Fibroblast of skin of scalp (primary cell): ENCODE measurements at regions not wholly inside any gene's neighbourhood (a gene's known extent, or its start where the extent isn't known, plus 50 kb on each side); places are given as distances from the start of the nearest gene placed in this dataset.
"Not testable (repeated sequence)": the region's sequence is repeated elsewhere in the genome, so short reads cannot be mapped to it uniquely, and the experiment has no call there.

Source experiments
- DNase-seq: peaks from one replicate; pipeline ENCODE4 v3.0.0-alpha.2; 2013

DNA sequence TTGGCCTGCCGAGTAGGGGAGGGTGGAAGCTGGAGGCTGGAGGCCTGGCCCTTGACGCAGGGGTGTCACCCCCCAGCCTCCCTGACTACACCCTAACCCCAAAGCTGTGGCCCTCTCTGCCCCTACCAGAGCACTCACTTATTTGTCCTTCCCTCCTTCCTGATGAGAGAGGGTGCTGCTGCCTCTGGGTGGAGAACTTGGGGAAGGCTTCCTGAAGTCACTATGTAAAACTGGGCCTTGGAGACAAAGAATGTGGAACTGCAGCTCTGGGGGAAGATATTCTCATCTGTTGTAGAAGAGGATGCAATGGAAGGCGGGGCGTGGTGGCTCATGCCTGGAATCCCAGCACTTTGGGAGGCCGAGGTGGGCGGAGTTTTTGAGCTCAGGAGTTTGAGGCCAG, 485.2 kb downstream of the ZNF536 start:
- DNase-seq = no peak

DNA sequence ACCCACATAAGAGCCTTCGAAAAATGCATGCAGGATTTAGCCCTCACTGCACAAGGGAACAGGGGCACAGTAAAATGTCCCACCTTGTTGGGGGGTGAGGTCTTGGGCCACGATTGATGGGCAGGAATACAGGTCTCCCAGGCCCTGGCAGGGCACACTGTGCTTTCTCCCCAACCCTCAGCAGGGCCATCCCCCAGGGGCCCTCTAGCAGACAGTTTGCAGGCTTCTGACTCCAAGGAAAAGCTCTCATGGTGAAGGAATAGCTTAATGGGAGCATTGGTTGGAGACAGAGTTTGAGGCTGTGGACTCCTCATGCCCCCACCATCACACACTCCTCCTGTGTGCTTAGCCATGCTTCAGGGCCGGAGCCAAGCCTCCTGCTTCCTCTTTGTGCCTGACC, 484.6 kb downstream of the ZNF536 start:
- DNase-seq = no peak

DNA sequence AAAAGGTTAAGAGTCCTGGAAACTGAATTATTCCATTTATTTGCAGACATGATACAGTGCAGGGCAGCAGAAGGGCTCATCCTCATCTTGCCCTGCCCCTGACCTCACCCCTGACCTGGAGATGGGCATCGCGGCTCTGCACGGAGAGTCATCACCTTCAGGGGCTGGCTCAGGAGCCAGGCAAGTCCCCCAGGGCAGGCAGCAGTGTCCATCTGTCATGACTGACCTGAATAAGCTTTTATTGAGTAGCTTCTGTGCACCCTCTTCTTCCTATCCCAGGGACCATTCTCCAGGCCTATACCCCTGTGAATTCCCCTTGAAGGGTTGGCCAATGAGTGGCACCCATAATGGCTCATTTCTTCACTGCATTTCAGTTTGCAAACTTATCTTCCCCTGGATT, 484.2 kb downstream of the ZNF536 start:
- DNase-seq = no peak

DNA sequence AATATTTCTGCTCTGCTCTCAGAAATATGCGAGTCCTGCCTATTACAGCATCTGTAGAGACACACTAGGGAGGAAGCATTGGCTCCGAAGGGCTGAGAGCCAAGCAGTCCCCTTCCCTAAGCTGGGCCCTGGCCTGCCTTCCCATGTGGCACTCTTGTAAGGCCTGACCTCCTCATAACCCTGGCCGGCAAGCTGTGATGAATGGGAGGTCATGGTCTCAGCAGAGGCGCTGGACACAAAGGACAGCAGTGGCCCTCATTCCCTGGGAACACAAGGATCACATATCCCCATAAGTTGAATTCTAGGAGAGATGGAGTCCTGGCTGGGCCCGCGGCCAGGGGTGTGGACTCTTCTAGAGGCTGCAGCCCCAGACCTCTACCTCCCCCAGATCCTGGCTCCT, 483.3 kb downstream of the ZNF536 start:
- DNase-seq = no peak

DNA sequence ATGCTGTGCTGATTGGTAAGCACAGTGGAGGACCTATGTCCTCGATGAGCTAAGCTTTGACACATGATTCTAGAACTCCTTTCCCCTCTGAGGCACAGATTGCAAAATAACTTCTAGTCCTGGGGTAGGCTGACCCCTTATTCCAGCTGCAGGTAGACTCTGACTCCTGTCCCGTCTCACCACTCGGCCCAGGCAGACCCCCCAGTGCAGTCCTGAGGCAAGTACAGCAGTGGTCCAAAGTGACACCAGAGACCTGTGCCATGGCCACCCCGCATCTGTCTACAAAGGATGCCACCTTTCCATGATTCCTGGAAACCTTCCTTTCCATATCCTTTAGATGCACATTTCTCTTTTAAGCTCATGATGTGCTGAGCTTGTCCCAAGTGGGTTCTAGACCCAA, 482.5 kb downstream of the ZNF536 start:
- no peak for DNase-seq

DNA sequence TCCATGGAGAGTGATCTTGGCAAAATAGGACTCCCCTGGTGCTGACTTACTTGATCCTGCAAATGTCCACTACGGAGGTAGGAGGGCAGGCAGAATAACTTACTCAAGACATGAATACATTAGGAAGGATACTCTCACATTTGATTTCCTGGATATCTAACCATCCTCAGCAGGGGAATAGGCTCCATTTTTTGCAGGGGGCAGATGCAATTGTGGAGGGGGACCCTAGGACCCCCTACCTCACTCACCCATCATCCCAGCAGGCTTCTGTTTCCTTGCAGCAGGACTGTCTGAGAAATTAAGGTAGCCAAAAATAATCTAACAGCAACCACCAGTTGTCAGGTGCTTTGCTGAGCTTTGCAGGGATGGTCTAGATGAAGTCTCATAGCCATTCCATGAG, 482.0 kb downstream of the ZNF536 start:
- no peak for DNase-seq

DNA sequence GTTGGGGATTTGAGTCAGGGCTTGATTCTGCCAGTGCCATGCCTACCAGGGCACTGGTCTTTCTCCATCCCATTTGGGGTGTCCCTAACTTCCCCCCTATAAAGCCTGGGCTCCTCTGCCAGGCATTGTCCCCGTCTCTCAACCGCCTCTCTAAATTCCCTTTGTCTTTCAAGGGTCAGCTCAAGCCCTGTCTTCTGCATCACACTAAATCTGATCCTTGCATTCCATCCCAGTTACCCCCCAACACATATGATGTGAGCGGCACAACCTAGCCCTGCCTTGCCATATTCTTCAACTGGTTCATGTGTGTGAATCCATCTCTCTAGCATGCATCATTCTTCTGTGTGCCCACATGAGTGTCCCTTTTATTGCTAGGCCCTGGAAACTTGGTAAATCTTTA, 480.9 kb downstream of the ZNF536 start:
- DNase-seq = no peak

DNA sequence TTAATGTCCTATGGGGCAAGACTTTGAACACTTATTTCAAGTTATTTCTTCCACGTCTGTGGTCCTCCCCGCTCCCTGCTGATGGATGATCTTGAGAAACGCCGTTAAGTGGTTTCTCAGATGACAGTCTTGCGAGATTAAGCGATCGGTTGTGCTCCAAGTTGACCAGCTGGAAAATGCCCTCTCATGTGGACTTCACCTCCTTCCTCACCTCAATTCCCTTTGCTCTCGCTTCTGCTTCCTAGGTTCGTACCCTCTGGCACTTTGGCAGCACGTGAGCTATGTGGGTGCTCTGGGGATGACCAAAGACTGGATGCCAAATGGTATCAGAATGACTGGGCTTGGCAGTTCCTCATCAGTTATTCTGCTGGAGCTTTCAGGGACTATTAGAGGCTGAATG, 480.0 kb downstream of the ZNF536 start:
- no peak for DNase-seq

DNA sequence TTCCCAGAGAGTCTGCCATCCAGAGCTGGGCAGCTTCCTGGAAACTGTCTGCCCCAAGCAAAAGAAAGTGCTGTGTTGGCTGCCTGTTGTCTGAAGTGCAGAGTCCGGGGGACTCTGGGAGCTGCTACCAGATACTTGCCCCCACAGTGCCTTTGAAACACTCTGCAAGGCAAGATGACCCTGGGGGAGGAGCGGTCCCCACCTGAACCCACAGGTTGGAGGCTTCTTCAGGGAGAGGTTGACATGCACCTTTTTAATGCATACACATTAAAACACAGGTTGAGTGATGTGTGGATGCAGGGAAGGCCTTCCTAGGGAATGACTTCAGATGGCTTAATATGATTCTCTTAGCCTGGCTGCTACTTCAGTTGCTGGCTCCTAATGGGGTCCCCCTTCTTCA, 479.5 kb downstream of the ZNF536 start:
- no peak for DNase-seq

DNA sequence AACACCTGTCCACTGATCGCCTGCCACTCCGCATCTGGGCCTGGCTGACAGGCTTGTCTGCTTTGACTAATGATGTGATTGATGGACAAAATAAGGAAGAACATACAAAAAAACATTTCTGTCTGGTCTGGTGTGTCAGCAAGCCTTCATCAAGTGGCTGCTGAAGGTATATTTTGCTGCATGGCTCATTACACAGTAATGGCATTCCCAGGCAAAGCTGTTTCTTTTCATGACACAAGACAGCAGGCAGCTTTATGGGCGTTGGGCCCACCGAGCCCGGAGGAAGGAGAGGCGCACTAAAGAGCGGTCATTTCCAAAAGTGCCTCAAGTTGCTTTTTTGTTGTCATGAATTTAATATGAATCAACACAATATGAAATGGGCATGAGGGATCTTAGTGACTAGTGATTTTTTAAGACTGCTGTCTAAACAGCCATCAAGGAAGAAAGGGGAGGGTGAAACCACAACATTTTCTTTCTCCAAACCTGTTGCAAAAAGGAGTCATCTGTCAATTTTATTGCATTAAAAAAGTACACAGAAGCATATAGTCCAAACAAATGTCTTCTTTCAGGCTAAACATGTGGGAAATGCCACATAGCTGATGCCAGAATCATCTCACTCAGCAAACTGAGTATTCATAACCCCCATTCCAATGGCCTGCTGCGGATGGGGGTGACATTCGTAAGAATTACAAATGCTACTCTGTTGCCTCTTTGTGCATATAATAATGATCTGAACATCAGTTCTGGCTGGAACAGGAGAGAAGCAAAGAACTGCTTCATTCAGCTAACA, 476.6 kb downstream of the ZNF536 start:
- DNase-seq = no peak

DNA sequence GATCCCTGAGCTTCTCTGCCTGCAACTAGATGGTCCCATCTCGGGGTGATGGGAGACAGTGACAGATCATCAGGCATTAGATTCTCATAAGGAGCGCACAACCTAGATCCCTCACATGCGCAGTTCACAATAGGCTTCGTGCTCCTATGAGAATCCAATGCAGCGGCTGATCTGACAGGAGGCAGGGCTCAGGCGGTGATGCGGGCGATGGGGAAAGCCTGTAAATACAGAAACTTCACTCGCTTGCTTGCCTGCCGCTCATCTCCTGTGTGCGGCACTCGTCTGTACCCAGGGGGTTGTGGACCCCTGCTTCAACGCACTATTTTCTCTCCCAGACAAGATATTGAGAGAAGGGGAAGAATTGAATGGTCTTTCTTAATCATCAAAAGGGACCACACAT, 473.9 kb downstream of the ZNF536 start:
- DNase-seq = no peak

DNA sequence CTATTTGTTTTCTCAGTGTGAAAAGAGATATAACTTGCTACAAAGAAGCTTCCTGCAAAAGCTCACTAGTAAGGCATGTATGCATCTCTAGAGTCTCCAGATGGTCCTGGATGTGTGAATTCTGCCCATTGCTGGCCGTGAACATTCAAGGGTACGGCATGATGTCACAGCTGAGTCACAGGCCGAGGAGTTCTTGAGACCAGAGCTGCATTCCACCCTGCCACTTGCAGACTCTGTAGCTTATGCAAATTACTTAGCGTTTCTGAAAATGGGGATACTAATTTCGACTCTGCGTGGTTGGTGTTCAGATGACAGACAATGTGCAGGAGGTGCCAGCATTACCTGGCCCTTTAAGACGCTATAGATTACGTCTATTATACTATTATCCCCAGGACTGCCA, 470.7 kb downstream of the ZNF536 start:
- no peak for DNase-seq

DNA sequence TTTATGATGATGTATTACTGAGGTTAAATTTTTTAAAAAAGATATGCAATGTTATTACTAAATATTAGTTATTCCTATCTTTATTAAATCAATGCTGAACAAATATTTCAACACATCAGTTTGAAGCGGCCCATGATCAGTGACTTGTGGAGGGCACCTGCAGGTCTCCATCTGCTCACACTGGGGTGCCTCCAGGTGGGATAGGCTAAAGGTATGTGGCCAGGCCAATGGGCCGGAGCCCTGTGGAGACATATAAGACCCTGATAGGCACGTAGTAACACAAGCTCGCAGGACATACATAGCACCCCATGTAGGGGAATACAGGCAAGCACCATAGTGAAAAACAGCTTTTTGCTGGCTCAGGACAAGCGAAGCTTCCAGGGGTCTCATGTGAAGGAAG, 469.8 kb downstream of the ZNF536 start:
- DNase-seq = no peak

DNA sequence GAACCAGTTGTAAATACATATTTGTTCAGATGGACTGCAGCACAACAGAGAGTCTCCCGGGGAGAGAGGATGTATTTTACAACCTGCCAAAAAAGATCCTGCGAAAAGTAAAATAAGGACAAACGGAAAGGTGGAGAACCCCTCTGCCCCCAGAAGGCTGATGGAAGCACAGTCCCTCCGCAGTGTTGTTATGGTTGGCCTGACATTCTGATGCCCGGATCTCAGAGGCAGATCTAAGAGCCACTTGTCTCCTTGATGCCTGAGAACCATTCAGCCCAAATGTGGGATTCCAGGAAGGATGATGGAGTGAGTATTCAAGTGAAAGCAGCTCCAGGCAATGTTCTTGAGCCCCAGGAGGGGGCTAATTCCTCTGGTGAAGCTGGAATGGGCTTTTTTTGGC, 458.7 kb downstream of the ZNF536 start:
- DNase-seq = no peak

DNA sequence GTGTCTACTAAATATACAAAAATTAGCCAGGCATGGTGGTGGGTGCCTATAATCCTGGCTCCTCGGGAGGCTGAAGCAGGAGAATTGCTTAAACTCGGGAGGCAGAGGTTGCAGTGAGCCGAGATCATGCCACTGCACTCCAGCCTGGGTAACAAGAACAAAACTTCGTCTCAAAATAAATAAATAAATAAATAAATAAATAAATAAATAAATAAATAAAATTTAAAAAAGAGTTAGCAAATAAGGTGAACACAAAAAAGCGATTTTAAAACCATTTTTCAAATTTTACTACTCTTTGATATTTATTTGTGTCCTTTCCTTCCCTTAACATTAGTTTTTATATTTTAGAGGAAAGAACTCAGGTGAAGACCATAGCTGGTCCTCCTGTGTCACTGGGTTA, 453.3 kb downstream of the ZNF536 start:
- DNase-seq = not testable (repeated sequence)

DNA sequence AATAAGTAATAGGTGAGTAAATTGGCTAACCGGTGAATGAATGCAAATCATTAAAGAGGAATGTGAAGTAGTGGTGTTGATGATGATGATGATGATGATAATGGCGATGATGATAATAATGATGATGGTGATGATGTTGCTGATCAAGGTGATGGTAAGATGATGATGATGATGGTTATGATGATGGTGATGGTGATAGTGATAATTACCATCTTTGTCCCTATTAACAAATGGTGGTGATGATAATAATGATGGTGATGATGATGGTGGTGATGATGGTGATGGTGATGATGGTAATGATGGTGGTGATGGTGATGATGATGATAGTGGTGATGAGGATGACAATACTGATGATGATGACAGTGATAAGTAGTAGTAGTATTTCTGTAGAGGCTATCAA, 452.6 kb downstream of the ZNF536 start:
- no peak for DNase-seq

DNA sequence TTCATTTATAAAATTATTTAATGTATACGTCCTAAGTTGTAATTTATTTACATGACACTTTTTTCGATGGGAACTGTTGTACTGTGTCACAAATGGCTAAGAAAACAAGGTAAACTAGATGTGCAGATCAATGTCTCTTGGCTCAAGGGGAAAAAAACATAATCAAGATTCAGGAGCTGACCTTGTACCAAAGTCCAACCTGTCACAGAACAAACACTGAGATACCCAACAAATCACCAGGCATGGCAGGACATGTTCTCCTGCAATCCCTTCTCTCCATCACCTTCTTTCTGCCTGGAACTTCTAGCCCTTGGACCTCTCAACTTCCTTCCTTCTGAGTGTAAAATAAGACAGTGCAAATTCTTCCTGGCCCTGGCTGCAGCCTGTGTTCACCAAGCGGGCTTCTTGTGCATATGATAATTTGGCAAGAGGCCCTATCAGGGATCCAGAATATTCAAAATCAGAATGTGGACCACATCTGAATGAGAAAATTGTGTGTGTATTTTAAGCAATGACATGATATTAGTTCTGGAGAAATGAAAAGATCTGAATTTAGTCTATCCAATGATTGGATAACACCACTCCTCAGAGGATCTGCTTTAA, 445.9 kb downstream of the ZNF536 start:
- no peak for DNase-seq

DNA sequence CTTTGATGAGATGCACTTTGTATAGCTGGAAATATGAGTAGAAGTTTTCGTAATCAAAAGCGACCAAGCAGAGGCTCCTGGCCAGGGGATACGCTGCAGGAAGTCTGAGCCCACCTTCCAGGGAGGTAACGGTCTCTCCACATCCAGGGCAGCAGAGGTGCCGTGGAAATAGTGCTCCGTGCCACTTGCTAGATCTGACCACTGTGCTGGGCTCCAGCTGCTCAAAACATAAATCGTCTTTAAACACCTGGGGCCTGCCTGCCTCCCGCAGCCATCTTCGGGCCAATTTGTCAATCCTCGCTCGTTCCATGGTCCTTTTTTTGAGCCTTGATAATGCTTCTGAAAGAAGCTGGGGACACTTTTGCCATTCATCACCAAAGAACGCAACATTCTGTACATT, 445.0 kb downstream of the ZNF536 start:
- no peak for DNase-seq

DNA sequence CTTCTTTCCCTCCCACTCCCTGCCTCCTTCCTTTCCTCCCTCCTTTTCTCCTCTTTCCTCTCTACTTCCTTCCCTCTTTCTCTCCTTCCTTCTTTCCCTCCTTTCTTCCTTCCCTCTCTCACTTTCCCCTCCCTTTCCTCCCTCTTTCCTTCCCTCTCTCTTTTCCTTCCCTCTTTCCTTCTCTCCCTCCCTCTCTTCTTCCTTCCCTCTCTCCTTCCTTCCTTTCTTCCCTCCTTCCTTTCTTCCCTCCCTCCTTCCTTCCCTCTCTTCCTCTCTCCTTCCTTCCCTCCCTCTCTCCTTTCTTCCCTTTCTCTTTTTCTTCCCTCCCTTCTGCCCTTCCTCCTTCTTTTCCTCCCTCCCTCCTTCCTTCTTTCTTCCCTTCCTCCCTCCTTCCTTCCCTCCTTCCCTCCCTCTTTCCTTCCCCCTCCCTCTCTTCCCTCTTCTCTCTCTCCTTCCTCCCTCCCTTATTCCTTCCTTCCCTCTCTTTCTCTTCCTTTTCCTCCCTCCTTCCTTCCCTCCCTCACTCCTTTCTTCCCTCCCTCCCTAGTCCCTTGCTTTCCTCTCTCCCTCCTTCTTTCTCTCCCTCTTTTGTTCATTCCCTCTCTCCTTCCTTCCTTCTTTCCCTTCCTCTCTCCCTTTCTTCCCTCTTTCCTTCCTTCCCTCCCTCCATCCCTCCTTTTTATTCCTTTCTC, 443.9 kb downstream of the ZNF536 start:
- DNase-seq = no peak

DNA sequence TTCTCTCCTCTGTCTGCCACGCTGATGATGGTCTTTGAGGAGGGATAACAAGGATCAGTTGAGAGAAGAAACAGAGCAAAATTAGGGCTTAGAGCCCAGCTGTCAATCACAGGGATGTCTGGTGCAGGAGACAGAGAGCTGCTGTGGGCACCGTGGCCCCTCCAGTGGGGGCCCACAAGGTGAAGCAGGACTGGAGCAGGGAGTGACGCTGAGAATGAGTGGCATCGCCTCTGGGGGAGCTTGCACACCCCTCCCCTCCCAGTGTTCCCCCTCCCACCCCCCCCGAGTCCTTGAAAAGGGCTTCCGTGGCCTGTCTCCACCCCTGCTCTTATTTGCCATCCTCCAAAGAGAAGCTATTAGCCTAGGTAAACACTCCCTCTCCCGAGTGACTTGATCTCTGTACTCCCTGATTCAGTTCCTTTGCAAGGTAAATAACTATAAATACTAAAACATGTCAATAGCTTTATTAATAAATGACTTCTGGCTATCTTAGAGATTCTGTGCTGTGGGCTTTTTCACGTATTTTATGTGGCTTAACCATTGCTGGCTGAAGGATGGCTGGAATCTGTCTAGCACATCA, 440.0 kb downstream of the ZNF536 start:
- DNase-seq = no peak

DNA sequence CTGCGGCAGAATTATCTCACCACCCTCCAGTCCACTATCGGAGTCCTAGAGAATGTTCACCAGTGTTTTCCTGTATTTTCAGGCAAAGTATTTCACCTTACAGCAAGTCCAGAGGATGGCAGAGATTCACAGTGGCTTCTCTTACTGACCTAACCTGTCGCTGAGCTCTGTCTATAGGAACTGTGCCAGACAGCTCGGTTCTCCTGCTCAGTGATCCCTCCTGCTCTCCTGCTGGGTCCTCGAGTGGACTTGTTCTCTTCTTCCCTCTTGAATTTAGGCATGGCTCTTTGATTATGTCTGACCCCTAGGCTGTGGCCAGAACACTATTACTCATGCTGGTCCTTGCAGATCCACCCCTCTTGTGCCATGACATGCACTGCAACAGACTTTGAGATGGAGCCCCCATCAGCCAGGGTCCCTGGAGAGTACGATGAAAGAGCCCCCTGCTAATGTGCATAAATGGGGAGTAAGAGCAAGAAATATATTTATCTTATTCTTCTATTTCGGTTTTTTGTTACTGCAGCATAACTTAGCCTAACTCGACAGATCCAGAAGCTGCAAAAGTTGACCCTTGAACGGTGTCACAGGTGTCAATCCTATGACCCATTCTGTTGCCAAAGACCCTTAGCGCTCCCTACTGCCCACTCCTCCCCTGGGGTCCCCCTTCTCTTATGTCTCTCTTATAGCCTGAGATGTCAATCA, 439.4 kb downstream of the ZNF536 start:
- DNase-seq = no peak

DNA sequence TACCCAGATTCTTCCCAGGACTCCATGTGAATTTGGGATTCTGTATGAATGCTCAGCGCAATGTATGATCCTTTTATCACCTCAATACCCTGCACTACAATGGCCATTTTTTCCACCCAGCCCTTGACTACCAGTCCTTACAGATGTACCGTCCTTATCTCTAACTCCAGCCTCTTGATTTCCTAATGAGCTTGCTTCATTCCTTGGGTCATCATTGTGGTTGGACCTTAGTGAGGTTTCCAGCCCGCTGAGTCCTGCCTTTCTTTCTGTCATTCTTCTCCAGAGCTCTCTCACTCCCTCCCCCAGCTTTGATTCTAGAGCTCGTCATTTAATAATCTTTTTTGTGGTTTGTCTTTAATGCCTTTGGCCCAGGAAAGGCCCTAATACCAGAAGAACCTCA, 438.5 kb downstream of the ZNF536 start:
- no peak for DNase-seq

DNA sequence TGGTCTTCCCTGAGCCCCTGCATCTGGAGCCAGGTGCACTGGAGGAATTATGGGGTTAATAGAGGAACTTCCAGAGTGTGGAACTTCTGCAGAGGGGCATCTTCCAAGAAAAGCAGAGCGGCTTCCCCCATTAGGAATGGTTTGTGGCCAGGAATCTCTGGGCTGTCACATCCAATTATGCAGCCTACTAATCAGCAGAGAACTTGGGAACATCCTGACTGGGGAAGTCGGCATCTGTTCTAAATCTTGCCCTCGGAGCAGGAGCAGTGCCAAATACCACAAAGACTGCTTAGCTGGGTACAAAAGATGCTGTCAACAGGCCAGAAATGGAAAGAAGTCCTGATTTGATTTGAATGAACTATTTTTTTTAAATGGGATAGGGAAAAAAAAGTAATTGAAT, 435.1 kb downstream of the ZNF536 start:
- peak; percentile 51 for DNase-seq
